HG03108 (cell line): ENCODE measurements at regions not wholly inside any gene's neighbourhood (a gene's known extent, or its start where the extent isn't known, plus 50 kb on each side); places are given as distances from the start of the nearest gene placed in this dataset.

Experiments used
- ATAC-seq: cut with Tn5 transposase; IDR thresholded peaks from one replicate; pipeline ENCODE4 v1.9.1; 2021; ENCODE audit warnings: moderate library complexity; ENCODE audit not compliant: unreplicated experiment

- no peak for ATAC-seq
Observed at GRCh38 chr7:13179775-13180523, 492.5 kb downstream of the ARL4A start.

- ATAC-seq = no peak
Observed at GRCh38 chr7:13181216-13181615, 493.8 kb downstream of the ARL4A start.

- ATAC-seq = no peak
Observed at GRCh38 chr7:13185139-13185538, 497.7 kb downstream of the ARL4A start.

- ATAC-seq = no peak
Observed at GRCh38 chr7:13188236-13188805, 500.9 kb downstream of the ARL4A start.

GRCh38 chr7:13188922-13189321, 501.5 kb downstream of the ARL4A start:
- no peak for ATAC-seq

GRCh38 chr7:13189668-13190067, 502.2 kb downstream of the ARL4A start:
- ATAC-seq = no peak

GRCh38 chr7:13197501-13197900, 510.1 kb downstream of the ARL4A start:
- no peak for ATAC-seq

GRCh38 chr7:13198036-13198435, 510.6 kb downstream of the ARL4A start:
- ATAC-seq = no peak

- ATAC-seq = no peak
Observed at GRCh38 chr7:13198727-13199126, 511.3 kb downstream of the ARL4A start.

- ATAC-seq = no peak
Observed at GRCh38 chr7:13201628-13202027, 514.2 kb downstream of the ARL4A start.

GRCh38 chr7:13217768-13218167, 530.3 kb downstream of the ARL4A start:
- ATAC-seq = no peak

GRCh38 chr7:13225068-13225467, 537.6 kb downstream of the ARL4A start:
- ATAC-seq = no peak

- ATAC-seq = no peak
Observed at GRCh38 chr7:13226385-13226784, 539.0 kb downstream of the ARL4A start.

GRCh38 chr7:13231216-13231615, 543.8 kb downstream of the ARL4A start:
- ATAC-seq = no peak

GRCh38 chr7:13235436-13235835, 548.0 kb downstream of the ARL4A start:
- ATAC-seq = no peak

- ATAC-seq = no peak
Observed at GRCh38 chr7:13236026-13236425, 548.6 kb downstream of the ARL4A start.

GRCh38 chr7:13240349-13240748, 552.9 kb downstream of the ARL4A start:
- ATAC-seq = no peak

- no peak for ATAC-seq
Observed at GRCh38 chr7:13241416-13241815, 554.0 kb downstream of the ARL4A start.

- ATAC-seq = no peak
Observed at GRCh38 chr7:13257661-13258060, 570.2 kb downstream of the ARL4A start.

- ATAC-seq = no peak
Observed at GRCh38 chr7:13258386-13258785, 571.0 kb downstream of the ARL4A start.

- no peak for ATAC-seq
Observed at GRCh38 chr7:13259930-13260329, 572.5 kb downstream of the ARL4A start.

- ATAC-seq = peak; percentile 49
Observed at GRCh38 chr7:13262929-13263530, 575.6 kb downstream of the ARL4A start.
